ENCODE measurements at regions not wholly inside any gene's neighbourhood (a gene's known extent, or its start where the extent isn't known, plus 50 kb on each side); places are given as distances from the start of the nearest gene placed in this dataset.
"Not testable (repeated sequence)": the region's sequence is repeated elsewhere in the genome, so short reads cannot be mapped to it uniquely, and the experiment has no call there.

DNA sequence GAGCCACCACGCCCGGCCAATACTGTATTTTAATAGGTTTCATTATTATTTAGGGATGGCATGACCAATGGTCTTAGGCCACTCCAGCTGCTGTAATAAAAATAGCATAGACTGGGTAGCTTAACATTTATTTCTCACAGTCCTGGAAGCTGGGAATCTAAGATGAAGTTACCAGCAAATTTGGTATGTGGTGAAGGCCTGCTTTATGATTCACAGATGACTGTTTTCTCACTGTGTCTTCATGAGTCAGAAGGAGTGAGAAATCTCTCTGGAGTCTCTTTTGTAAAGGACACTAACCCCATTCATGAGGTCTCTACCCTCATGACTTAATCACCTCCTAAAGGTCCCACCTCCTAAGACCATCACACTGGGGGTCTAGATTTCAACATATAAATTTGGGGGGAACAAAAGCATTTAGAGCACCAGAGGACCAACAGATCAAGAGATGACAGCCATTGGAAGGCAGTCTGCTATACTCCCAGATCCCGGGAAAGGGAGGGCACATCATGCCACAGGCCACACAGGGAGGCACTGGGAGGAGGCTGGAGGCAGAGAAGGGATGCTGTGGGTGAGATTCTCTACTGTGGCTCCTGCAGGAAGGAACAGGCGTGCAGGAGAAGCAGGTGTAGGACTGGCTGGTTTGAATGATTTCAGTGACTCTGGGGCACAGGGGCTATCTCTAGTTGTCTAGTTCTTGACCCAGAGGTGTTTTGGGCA lies 335.8 kb upstream of the SFRP2 start:
- DNase-seq (ENCODE audit: low read depth): peak; percentile 72
- no peak overlapping the region for H3K4me3 ChIP-seq (ENCODE audit: low read depth, low read length)
- TF ChIP-seq CTCF (IDR thresholded peaks at IDR 0.05; ENCODE audit: insufficient read depth, low read depth, low read length): no peak

DNA sequence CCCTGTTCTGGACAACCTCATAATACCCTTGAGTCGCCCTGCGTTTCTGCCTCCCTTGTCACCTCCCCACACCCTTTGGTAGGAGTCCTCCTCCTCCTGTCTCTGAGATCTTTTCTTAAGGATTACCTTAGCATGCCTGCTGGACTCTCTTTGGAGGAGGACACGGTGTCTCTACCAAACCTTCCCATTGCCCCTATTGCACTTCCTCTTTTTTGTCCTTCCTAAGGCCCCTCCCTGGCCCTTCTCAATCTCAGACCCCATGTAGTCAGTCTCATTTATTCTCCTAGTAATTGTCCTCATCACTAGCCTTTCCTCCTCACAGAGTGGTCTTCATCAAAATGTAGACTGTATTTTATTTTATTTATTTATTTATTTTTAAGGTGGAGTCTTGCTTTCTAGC lies 335.0 kb upstream of the SFRP2 start:
- TF ChIP-seq CTCF (IDR thresholded peaks at IDR 0.05; ENCODE audit: insufficient read depth, low read depth, low read length): no peak
- DNase-seq (ENCODE audit: low read depth): no peak
- no peak overlapping the region for H3K4me3 ChIP-seq (ENCODE audit: low read depth, low read length)

DNA sequence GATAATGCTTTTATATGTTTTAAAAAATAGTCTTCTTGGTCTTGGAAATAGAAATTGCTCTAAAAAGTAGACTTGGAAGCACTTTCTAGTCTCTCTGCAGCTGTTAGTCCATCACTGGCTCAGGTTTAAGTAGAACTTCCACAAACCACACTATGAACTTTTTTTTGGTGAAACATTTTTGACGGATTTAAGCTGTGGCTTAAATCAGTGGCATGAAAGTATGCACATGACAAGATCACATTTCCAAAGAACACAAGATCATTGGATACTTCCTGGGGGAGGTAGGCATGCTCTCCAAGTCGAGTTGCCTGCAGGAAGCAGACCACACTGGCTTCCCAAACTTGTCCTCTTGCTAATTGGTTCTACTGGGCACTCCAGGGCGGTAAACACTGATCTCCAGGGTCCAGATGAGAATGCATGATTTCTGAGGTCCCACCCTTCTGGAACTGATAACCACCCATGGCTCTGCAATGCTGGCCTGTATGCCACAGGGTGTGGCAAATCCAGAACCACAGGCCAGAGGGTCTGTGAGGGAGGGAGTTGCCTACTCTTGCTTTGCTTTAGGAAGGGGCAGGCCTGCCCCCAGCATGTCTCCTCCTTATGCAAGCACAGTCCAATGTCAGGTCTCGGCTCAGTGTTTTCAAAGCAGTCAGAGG lies 331.9 kb upstream of the SFRP2 start:
- no peak overlapping the region for H3K4me3 ChIP-seq (ENCODE audit: low read depth, low read length)
- TF ChIP-seq CTCF (IDR thresholded peaks at IDR 0.05; ENCODE audit: insufficient read depth, low read depth, low read length): no peak
- DNase-seq (ENCODE audit: low read depth): no peak

- no peak overlapping the region for H3K4me3 ChIP-seq (ENCODE audit: low read depth, low read length)
- TF ChIP-seq CTCF (IDR thresholded peaks at IDR 0.05; ENCODE audit: insufficient read depth, low read depth, low read length): no peak
- DNase-seq (ENCODE audit: low read depth): peak; percentile 6
These were observed 331.3 kb upstream of the SFRP2 start for GRCh38 chr4:154120006-154120676.

- DNase-seq (ENCODE audit: low read depth): no peak
- H3K4me3 ChIP-seq (ENCODE audit: low read depth, low read length): no peak overlapping the region
- TF ChIP-seq CTCF (IDR thresholded peaks at IDR 0.05; ENCODE audit: insufficient read depth, low read depth, low read length): no peak
These were observed 330.4 kb upstream of the SFRP2 start for GRCh38 chr4:154119317-154119716.

GRCh38 chr4:154117726-154118125 lies 328.8 kb upstream of the SFRP2 start:
- H3K4me3 ChIP-seq (ENCODE audit: low read depth, low read length); DNase-seq (ENCODE audit: low read depth): not testable (repeated sequence)

- DNase-seq (ENCODE audit: low read depth): no peak
- no peak for TF ChIP-seq CTCF (IDR thresholded peaks at IDR 0.05; ENCODE audit: insufficient read depth, low read depth, low read length)
- H3K4me3 ChIP-seq (ENCODE audit: low read depth, low read length): no peak overlapping the region
These were observed 318.5 kb upstream of the SFRP2 start for GRCh38 chr4:154107337-154107736.
